GM23248 (cell line): ENCODE measurements at regions not wholly inside any gene's neighbourhood (a gene's known extent, or its start where the extent isn't known, plus 50 kb on each side); places are given as distances from the start of the nearest gene placed in this dataset.

Source experiments
- DNase-seq: peaks from one replicate; pipeline ENCODE4 v3.0.0-alpha.2; 2015
- H2AFZ ChIP-seq: fragments of 200-600 bp; sonication (generic); 2 replicates; pipeline ENCODE4 v1.6.1; 2016; ENCODE audit warnings: antibody characterized with exemption
- H3F3A ChIP-seq: fragments of 200-600 bp; sonication (generic); 2 replicates; pipeline ENCODE4 v1.6.1; 2016; ENCODE audit warnings: mild to moderate bottlenecking, antibody characterized with exemption, mixed run types; ENCODE audit not compliant: insufficient read depth
- H3K27ac ChIP-seq: fragments of 200-600 bp; sonication (generic); 2 replicates; pipeline ENCODE4 v1.5.1; 2016; ENCODE audit warnings: mild to moderate bottlenecking
- H3K27me3 ChIP-seq: fragments of 200-600 bp; sonication (generic); replicated peaks from 2 replicates; pipeline ENCODE4 v1.6.1; 2016; ENCODE audit warnings: mild to moderate bottlenecking; ENCODE audit not compliant: insufficient read depth
- H3K36me3 ChIP-seq: fragments of 200-600 bp; sonication (generic); 2 replicates; pipeline ENCODE4 v1.6.1; 2016; ENCODE audit warnings: low read depth, mild to moderate bottlenecking
- H3K4me1 ChIP-seq: fragments of 200-600 bp; sonication (generic); 2 replicates; pipeline ENCODE4 v1.6.1; 2016; ENCODE audit warnings: mild to moderate bottlenecking; ENCODE audit not compliant: insufficient read depth
- H3K4me2 ChIP-seq: fragments of 200-600 bp; sonication (generic); one replicate; pipeline ENCODE4 v1.6.1; 2016; ENCODE audit warnings: mild to moderate bottlenecking; ENCODE audit not compliant: unreplicated experiment
- H3K4me3 ChIP-seq: fragments of 200-600 bp; sonication (generic); 2 replicates; pipeline ENCODE4 v1.5.1; 2016; ENCODE audit warnings: mild to moderate bottlenecking
- H3K79me2 ChIP-seq: fragments of 200-600 bp; sonication (generic); 2 replicates; pipeline ENCODE4 v1.6.1; 2016; ENCODE audit warnings: mild to moderate bottlenecking; ENCODE audit not compliant: insufficient read depth
- H3K9ac ChIP-seq: fragments of 200-600 bp; sonication (generic); 2 replicates; pipeline ENCODE4 v1.6.1; 2016; ENCODE audit warnings: mild to moderate bottlenecking
- H3K9me2 ChIP-seq: fragments of 200-600 bp; sonication (generic); 2 replicates; pipeline ENCODE4 v1.6.1; 2016; ENCODE audit warnings: mixed run types, mild to moderate bottlenecking, moderate library complexity; ENCODE audit not compliant: insufficient read depth
- H3K9me3 ChIP-seq: fragments of 200-600 bp; sonication (generic); one replicate; pipeline ENCODE4 v1.6.1; 2017; ENCODE audit warnings: low read depth
- H4K20me1 ChIP-seq: fragments of 200-600 bp; sonication (generic); 2 replicates; pipeline ENCODE4 v1.6.0; 2016; ENCODE audit not compliant: insufficient read depth
- EZH2 ChIP-seq: fragments of 200-600 bp; sonication (generic); IDR thresholded peaks from 2 replicates; pipeline ENCODE4 v1.6.1; 2018; ENCODE audit warnings: antibody characterized with exemption, mild to moderate bottlenecking; ENCODE audit not compliant: insufficient read depth, poor library complexity, severe bottlenecking
- EZH2phosphoT487 ChIP-seq: fragments of 200-600 bp; sonication (generic); IDR thresholded peaks from 2 replicates; pipeline ENCODE4 v1.6.1; 2018; ENCODE audit warnings: antibody characterized with exemption, moderate library complexity, mild to moderate bottlenecking, low read depth; ENCODE audit not compliant: insufficient read depth
- WGBS, 2 experiments: methylation state at CpG; one replicate each; pipeline ENCODE4 v1.1.6; 2015 to 2017; ENCODE audit warnings: low lambda C conversion rate in 2 of 2, low coverage in 1 of 2; ENCODE audit errors: missing lambda C conversion rate in 2 of 2; 5-methylcytosine and 5-hydroxymethylcytosine counted together
- in situ Hi-C: fragments of 300-500 bp; cut with MboI; formaldehyde crosslinking; loops from 2 replicates; pipeline ENCODE4 v1.15.0; 2020

GRCh38 chr1:83637009-83637408 lies 361.9 kb downstream of the TTLL7 start:
- Histone ChIP-seq H3K79me2 (no peaks in the 10 kb centered on the region), H2AFZ (no peak overlapping the region), H3K9me2 (no peaks in the 10 kb centered on the region; the same call in 1 of the 2 replicates), H4K20me1 (no peaks in the 10 kb centered on the region), H3K9ac (no peak overlapping the region), H3K9me3 (no peaks in the 10 kb centered on the region), H3K27me3 (no peaks in the 10 kb centered on the region; the same call in 1 of the 2 replicates), H3K4me2 (no peak overlapping the region), H3K4me3 (no peak overlapping the region), H3K27ac (no peak overlapping the region), H3K36me3 (no peaks in the 10 kb centered on the region), H3K4me1 (0 out of 2 replicates have a peak, but pooled peaks cover 4% of the 10 kb centered on the region), H3F3A (no peaks in the 10 kb centered on the region)
- no peak for DNase-seq
- TF ChIP-seq EZH2phosphoT487 (no peak), EZH2 (no peak)
- WGBS, 2 experiments: 0 to 1% methylated on average over 5 of the region's 5 CpGs
- in situ Hi-C loops: no loop called here

DNA sequence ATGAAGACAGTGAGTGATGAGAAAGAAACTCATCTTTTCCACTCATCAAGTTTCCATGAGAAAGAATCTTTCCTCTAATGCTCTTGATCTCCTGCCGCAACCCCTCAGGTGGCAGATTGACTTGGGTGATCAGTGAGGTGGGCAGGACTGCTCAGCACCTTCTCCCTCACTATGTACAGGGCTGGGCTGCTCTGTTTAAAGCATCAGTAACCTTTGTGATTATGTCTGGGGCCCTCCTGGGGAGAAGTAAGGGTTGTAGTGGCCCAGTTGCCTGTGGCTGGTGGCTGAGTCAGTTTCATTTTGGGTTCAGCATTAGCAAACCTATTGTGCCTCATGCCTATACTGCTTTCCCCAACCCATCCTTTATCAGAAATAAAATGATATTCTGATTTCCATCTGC lies 366.0 kb downstream of the TTLL7 start:
- TF ChIP-seq EZH2 (no peak), EZH2phosphoT487 (no peak)
- H3K27me3 ChIP-seq: no peaks in the 10 kb centered on the region; the same call in 1 of the 2 replicates
- no peaks in the 10 kb centered on the region for H3K9me3 ChIP-seq
- H3K4me2 ChIP-seq: no peak overlapping the region
- no peaks in the 10 kb centered on the region for H3K79me2 ChIP-seq
- in situ Hi-C loops: no loop called here
- H2AFZ ChIP-seq: no peak overlapping the region
- no peaks in the 10 kb centered on the region; the same call in 1 of the 2 replicates for H3K9me2 ChIP-seq
- no peak for DNase-seq
- H3F3A ChIP-seq: no peaks in the 10 kb centered on the region
- H4K20me1 ChIP-seq: no peaks in the 10 kb centered on the region
- no peaks in the 10 kb centered on the region for H3K36me3 ChIP-seq
- no peaks in the 10 kb centered on the region for H3K4me1 ChIP-seq
- no peak overlapping the region for H3K27ac ChIP-seq
- H3K4me3 ChIP-seq: no peak overlapping the region
- H3K9ac ChIP-seq: no peak overlapping the region
- 84 to 88% methylated on average over 1 of the region's 1 CpG for WGBS, 2 experiments

DNA sequence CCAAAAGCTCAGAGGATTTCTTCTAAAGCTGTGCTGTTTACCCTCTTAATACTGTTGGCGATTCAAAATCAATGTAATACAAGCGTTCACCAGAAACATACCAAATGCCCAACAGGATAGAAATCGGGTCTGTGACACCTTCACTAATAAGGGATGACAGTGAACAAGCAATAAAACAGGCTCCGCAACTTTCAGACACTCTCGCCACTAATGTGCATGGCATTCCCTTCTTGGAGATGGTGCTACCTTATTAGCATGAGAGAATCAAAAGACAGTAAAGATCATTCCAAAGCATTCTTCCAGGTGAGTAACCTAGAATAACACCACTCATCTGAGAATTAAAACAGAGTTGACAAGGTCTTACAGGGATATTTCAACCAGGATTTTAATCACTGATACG lies 367.1 kb downstream of the TTLL7 start:
- no peak for DNase-seq
- no peak overlapping the region for H3K27ac ChIP-seq
- WGBS, 2 experiments: 65 to 71% methylated on average over 6 of the region's 6 CpGs
- no peaks in the 10 kb centered on the region for H3K9me3 ChIP-seq
- H3K36me3 ChIP-seq: no peaks in the 10 kb centered on the region
- H3F3A ChIP-seq: no peaks in the 10 kb centered on the region
- no peak overlapping the region for H3K4me2 ChIP-seq
- H3K27me3 ChIP-seq: no peaks in the 10 kb centered on the region; the same call in 1 of the 2 replicates
- in situ Hi-C loops: no loop called here
- TF ChIP-seq EZH2: no peak
- TF ChIP-seq EZH2phosphoT487: no peak
- no peaks in the 10 kb centered on the region for H3K4me1 ChIP-seq
- no peak overlapping the region for H2AFZ ChIP-seq
- H3K79me2 ChIP-seq: no peaks in the 10 kb centered on the region
- no peaks in the 10 kb centered on the region for H4K20me1 ChIP-seq
- no peaks in the 10 kb centered on the region; the same call in 1 of the 2 replicates for H3K9me2 ChIP-seq
- H3K4me3 ChIP-seq: no peak overlapping the region
- no peak overlapping the region for H3K9ac ChIP-seq

- H3K27me3 ChIP-seq: no peaks in the 10 kb centered on the region
- H3K36me3 ChIP-seq: no peaks in the 10 kb centered on the region
- no peak overlapping the region for H3K9ac ChIP-seq
- TF ChIP-seq EZH2: no peak
- no peak for TF ChIP-seq EZH2phosphoT487
- no peak overlapping the region for H3K4me3 ChIP-seq
- H3K9me2 ChIP-seq: no peaks in the 10 kb centered on the region
- H3K4me1 ChIP-seq: no peaks in the 10 kb centered on the region
- H4K20me1 ChIP-seq: no peaks in the 10 kb centered on the region
- H3K4me2 ChIP-seq: no peak overlapping the region
- H2AFZ ChIP-seq: no peak overlapping the region
- no peaks in the 10 kb centered on the region for H3K79me2 ChIP-seq
- 56 to 71% methylated on average over 1 of the region's 1 CpG for WGBS, 2 experiments
- H3K9me3 ChIP-seq: no peaks in the 10 kb centered on the region
- no peaks in the 10 kb centered on the region for H3F3A ChIP-seq
- in situ Hi-C loops: no loop called here
- no peak for DNase-seq
- H3K27ac ChIP-seq: no peak overlapping the region
These were observed 371.9 kb downstream of the TTLL7 start for GRCh38 chr1:83627045-83627444.

DNA sequence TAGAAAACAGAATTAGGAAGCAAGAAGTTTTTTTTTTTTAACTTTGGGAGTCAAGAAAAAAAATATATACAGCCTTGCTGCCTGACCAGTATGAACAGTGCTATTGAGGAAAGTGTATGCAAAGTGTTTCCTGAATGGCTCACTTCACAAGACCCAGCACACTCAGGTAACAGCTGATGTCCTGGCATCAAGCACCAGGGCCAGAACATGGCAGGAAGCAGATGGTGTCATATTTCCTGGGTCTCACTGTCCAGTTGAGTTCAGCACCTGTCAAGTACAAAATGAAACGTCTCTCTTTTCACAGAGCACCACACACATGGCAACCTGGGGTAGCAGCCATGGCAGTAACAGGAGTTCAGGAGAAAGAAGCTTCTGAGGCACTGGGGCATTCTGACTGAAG lies 372.3 kb downstream of the TTLL7 start:
- no peak overlapping the region for H3K4me2 ChIP-seq
- TF ChIP-seq EZH2phosphoT487 (no peak), EZH2 (no peak)
- no peaks in the 10 kb centered on the region for H3K9me2 ChIP-seq
- H3K9me3 ChIP-seq: no peaks in the 10 kb centered on the region
- no peaks in the 10 kb centered on the region for H3F3A ChIP-seq
- no peaks in the 10 kb centered on the region for H3K79me2 ChIP-seq
- no peak overlapping the region for H2AFZ ChIP-seq
- no peaks in the 10 kb centered on the region for H4K20me1 ChIP-seq
- H3K36me3 ChIP-seq: no peaks in the 10 kb centered on the region
- no peaks in the 10 kb centered on the region for H3K4me1 ChIP-seq
- no peak overlapping the region for H3K9ac ChIP-seq
- 17 to 54% methylated on average over 1 of the region's 1 CpG for WGBS, 2 experiments
- no peak overlapping the region for H3K4me3 ChIP-seq
- in situ Hi-C loops: no loop called here
- no peaks in the 10 kb centered on the region for H3K27me3 ChIP-seq
- no peak for DNase-seq
- H3K27ac ChIP-seq: no peak overlapping the region
